Tibial nerve (tissue), 3 donors: ENCODE measurements at regions not wholly inside any gene's neighbourhood (a gene's known extent, or its start where the extent isn't known, plus 50 kb on each side); places are given as distances from the start of the nearest gene placed in this dataset.

Experiments
- CTCF ChIP-seq, 5 experiments: fragments of 200-600 bp in 3 of 5; fragments of 450-650 bp in 2 of 5; sonication (generic) in 3 of 5; IDR thresholded peaks; one replicate each; pipeline ENCODE4 v1.5.1; 2016 to 2019; ENCODE audit warnings: antibody characterized with exemption in 5 of 5, mild to moderate bottlenecking in 3 of 5, moderate library complexity in 2 of 5
- POLR2A ChIP-seq, 2 donors: fragments of 450-650 bp; IDR thresholded peaks; one replicate each; pipeline ENCODE4 v1.6.1; 2017; ENCODE audit warnings: antibody characterized with exemption in 2 of 2, mild to moderate bottlenecking in 2 of 2, moderate library complexity in 2 of 2

DNA sequence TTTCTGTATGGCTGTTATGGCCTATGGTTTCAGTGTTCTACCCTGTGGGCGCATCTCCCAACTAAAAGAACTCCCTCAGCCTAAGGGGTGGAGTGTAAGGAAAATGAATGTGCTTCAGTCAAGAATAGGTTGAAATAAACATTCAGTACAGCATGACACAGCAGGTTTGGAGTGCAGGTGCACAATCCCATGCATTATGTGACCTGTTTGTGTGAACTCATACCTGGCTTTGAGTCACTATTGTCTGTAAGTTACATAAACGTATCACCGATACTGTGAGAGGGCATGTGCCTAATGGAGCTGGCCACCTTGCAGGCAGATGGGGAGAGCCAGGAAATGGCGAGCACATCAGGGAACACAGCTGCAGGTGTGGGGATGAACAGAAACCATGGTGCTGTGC lies 216.0 kb downstream of the DSEL start:
- TF ChIP-seq CTCF (IDR thresholded peaks at IDR 0.05) (no peak), POLR2A (IDR thresholded peaks at IDR 0.05) (no peak)
